ENCODE measurements at regions not wholly inside any gene's neighbourhood (a gene's known extent, or its start where the extent isn't known, plus 50 kb on each side); places are given as distances from the start of the nearest gene placed in this dataset.
A peak's percentile ranks its signal among the peaks of the same experiment; 100 is the strongest.

DNA sequence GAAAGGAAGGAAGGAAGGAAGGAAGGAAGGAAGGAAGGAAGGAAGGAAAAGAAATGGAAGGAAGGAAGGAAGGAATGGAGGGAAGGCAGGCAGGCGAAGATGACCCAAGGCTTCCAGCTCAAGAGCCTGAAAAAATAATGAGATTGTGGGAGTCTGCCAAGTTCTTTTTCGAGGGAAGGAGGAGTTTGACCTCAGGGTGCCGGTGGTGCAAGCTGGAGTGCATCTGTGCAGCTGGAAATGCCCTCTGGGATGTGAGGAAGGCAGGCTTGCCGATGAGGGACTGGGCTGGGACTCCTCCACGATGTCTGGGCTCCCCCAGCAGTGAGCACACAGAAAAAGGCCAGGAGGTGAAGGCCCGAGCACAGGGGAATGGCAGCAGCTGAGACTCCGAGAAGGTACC, 154.9 kb upstream of the DAPK1 start:
- Histone ChIP-seq H3K36me3 (ENCODE audit: control insufficient read depth in 2 of 2, extremely low read depth in 1 of 2, insufficient read depth in 2 of 2, low read length in 2 of 2) (no peaks in the 10 kb centered on the region), H3K9ac (ENCODE audit: control insufficient read depth, extremely low read depth, insufficient read depth, low read length) (no peak overlapping the region), H3K4me1 (ENCODE audit: control insufficient read depth, extremely low read depth, insufficient read depth, low read length) (peaks cover 9% of the 10 kb centered on the region), H4K20me1 (ENCODE audit: control insufficient read depth, extremely low read depth, insufficient read depth, low read length) (no peaks in the 10 kb centered on the region), H3K79me2 (ENCODE audit: control insufficient read depth, insufficient read depth, low read length) (no peaks in the 10 kb centered on the region), H3K27ac (ENCODE audit: control insufficient read depth, insufficient read depth, low read length) (no peak overlapping the region), H3K4me3 (ENCODE audit: control insufficient read depth in 2 of 3, extremely low read depth in 1 of 3, insufficient read depth in 2 of 3, low read depth in 1 of 3, low read length in 3 of 3) (no peak overlapping the region), H2AFZ (ENCODE audit: control insufficient read depth, low read length) (no peak overlapping the region), H3K9me1 (ENCODE audit: control insufficient read depth, extremely low read depth, insufficient read depth, low read length) (no peaks in the 10 kb centered on the region), H3K9me3 (ENCODE audit: control insufficient read depth, low read depth, low read length) (no peaks in the 10 kb centered on the region), H3K4me2 (ENCODE audit: control insufficient read depth, extremely low read depth, insufficient read depth, low read depth, low read length) (no peak overlapping the region), H3K27me3 (ENCODE audit: control insufficient read depth, extremely low read depth, insufficient read depth, low read length) (peaks cover 3% of the 10 kb centered on the region)
- no peak for DNase-seq (ENCODE audit: low read depth, low spot score)
- FAIRE-seq: no peak
- TF ChIP-seq, protein P1, sequence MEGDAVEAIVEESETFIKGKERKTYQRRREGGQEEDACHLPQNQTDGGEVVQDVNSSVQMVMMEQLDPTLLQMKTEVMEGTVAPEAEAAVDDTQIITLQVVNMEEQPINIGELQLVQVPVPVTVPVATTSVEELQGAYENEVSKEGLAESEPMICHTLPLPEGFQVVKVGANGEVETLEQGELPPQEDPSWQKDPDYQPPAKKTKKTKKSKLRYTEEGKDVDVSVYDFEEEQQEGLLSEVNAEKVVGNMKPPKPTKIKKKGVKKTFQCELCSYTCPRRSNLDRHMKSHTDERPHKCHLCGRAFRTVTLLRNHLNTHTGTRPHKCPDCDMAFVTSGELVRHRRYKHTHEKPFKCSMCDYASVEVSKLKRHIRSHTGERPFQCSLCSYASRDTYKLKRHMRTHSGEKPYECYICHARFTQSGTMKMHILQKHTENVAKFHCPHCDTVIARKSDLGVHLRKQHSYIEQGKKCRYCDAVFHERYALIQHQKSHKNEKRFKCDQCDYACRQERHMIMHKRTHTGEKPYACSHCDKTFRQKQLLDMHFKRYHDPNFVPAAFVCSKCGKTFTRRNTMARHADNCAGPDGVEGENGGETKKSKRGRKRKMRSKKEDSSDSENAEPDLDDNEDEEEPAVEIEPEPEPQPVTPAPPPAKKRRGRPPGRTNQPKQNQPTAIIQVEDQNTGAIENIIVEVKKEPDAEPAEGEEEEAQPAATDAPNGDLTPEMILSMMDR (optimal IDR thresholded peaks at IDR 0.05 in 1 of 3, IDR thresholded peaks at IDR 0.05 in 1 of 3, conservative IDR thresholded peaks at IDR 0.05 in 1 of 3; ENCODE audit: extremely low read depth in 1 of 3, insufficient read depth in 2 of 3, low read length in 3 of 3): no peak
- TF ChIP-seq EZH2 (IDR thresholded peaks at IDR 0.05; ENCODE audit: low read length): no peak
- dilution Hi-C loops (cut with MboI; ENCODE audit: extremely low pct_ligation_motif_present, low sequenced_read_pairs): no loop called here

DNA sequence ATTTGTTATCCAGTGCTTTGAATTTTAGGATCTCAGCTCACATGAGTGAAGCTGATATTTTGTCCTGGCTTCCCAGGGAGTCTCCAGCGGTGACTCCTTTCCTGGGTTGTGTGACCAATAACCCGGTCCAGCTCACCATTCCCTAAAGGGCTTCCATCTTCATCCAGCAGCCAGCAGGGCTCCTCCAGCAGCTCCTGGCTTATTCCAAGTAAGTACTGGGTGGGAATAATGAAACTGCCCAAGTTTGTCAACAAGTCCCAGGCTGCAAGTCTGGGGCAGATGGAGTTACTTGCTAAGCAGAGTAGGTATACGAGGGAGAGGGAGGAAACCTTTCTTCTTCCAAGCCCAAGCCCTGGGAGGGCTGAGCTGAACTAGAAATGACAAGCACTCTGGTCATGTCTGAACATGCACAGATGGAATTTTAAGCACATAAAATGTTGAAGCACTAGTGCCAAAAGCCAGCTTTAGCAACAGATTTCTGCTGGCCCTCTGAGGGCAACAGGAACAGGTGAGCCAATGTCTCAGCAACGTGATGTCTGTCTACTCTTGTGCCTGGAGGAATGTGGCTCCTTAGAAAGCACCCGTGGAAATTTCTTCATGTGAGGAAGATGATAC, 153.7 kb upstream of the DAPK1 start:
- no peak for TF ChIP-seq EZH2 (IDR thresholded peaks at IDR 0.05; ENCODE audit: low read length)
- TF ChIP-seq, protein P1 (optimal IDR thresholded peaks at IDR 0.05 in 1 of 3, IDR thresholded peaks at IDR 0.05 in 1 of 3, conservative IDR thresholded peaks at IDR 0.05 in 1 of 3; ENCODE audit: extremely low read depth in 1 of 3, insufficient read depth in 2 of 3, low read length in 3 of 3): no peak

More for the DNA sequence above, 153.7 kb upstream of the DAPK1 start:
- Histone ChIP-seq H4K20me1 (ENCODE audit: control insufficient read depth, extremely low read depth, insufficient read depth, low read length) (no peaks in the 10 kb centered on the region), H3K9me3 (ENCODE audit: control insufficient read depth, low read depth, low read length) (no peaks in the 10 kb centered on the region), H3K4me1 (ENCODE audit: control insufficient read depth, extremely low read depth, insufficient read depth, low read length) (peaks cover 6% of the 10 kb centered on the region), H2AFZ (ENCODE audit: control insufficient read depth, low read length) (no peak overlapping the region), H3K9me1 (ENCODE audit: control insufficient read depth, extremely low read depth, insufficient read depth, low read length) (no peaks in the 10 kb centered on the region), H3K27ac (ENCODE audit: control insufficient read depth, insufficient read depth, low read length) (no peak overlapping the region), H3K4me2 (ENCODE audit: control insufficient read depth, extremely low read depth, insufficient read depth, low read depth, low read length) (peak overlapping the region; percentile 2), H3K79me2 (ENCODE audit: control insufficient read depth, insufficient read depth, low read length) (no peaks in the 10 kb centered on the region), H3K9ac (ENCODE audit: control insufficient read depth, extremely low read depth, insufficient read depth, low read length) (no peak overlapping the region), H3K27me3 (ENCODE audit: control insufficient read depth, extremely low read depth, insufficient read depth, low read length) (peaks cover 3% of the 10 kb centered on the region), H3K4me3 (ENCODE audit: control insufficient read depth in 2 of 3, extremely low read depth in 1 of 3, insufficient read depth in 2 of 3, low read depth in 1 of 3, low read length in 3 of 3) (no peak overlapping the region), H3K36me3 (ENCODE audit: control insufficient read depth in 2 of 2, extremely low read depth in 1 of 2, insufficient read depth in 2 of 2, low read length in 2 of 2) (no peaks in the 10 kb centered on the region)
- FAIRE-seq (peak; percentile 87), DNase-seq (ENCODE audit: low read depth, low spot score) (peak; percentile 45)
- dilution Hi-C loops (cut with MboI; ENCODE audit: extremely low pct_ligation_motif_present, low sequenced_read_pairs): no loop called here
